Testis (tissue), 2 donors: ENCODE measurements at regions not wholly inside any gene's neighbourhood (a gene's known extent, or its start where the extent isn't known, plus 50 kb on each side); places are given as distances from the start of the nearest gene placed in this dataset.

Experiments used
- POLR2A ChIP-seq: fragments of 450-650 bp; IDR thresholded peaks from one replicate; pipeline ENCODE4 v1.6.1; 2017; ENCODE audit warnings: antibody characterized with exemption, mild to moderate bottlenecking, moderate library complexity
- TF ChIP-seq, protein P1 (sequence below), 3 experiments: fragments of 450-650 bp in 2 of 3; fragments of 200-600 bp in 1 of 3; sonication (generic) in 1 of 3; IDR thresholded peaks; one replicate each; pipeline ENCODE4 v1.5.1; 2016 to 2019; ENCODE audit warnings: antibody characterized with exemption in 3 of 3, mild to moderate bottlenecking in 2 of 3, moderate library complexity in 1 of 3

DNA sequence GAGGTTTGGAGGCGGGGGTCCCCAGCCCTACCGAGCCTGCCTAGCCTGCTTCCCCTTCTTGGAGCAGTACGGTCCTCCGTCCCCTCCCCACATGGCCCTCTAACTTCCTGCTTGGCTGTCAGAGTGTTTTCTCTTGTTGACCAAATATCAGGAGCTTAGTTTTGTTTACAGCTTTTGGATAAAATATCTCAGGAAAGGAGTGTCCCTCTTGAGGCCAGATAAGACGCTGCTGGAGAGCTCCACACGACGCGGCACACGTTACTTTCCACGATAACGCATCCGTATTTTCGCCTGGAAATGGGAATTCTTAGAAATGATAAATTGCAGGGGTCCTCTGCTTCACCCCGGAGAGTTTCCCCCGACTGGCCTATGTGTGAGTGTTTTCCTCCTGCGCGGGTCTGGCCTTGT, 182.9 kb downstream of the MAF start:
- no peak for TF ChIP-seq POLR2A
- TF ChIP-seq, protein P1, sequence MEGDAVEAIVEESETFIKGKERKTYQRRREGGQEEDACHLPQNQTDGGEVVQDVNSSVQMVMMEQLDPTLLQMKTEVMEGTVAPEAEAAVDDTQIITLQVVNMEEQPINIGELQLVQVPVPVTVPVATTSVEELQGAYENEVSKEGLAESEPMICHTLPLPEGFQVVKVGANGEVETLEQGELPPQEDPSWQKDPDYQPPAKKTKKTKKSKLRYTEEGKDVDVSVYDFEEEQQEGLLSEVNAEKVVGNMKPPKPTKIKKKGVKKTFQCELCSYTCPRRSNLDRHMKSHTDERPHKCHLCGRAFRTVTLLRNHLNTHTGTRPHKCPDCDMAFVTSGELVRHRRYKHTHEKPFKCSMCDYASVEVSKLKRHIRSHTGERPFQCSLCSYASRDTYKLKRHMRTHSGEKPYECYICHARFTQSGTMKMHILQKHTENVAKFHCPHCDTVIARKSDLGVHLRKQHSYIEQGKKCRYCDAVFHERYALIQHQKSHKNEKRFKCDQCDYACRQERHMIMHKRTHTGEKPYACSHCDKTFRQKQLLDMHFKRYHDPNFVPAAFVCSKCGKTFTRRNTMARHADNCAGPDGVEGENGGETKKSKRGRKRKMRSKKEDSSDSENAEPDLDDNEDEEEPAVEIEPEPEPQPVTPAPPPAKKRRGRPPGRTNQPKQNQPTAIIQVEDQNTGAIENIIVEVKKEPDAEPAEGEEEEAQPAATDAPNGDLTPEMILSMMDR (IDR thresholded peaks at IDR 0.05), result no peak
